ENCODE measurements at regions not wholly inside any gene's neighbourhood (a gene's known extent, or its start where the extent isn't known, plus 50 kb on each side); places are given as distances from the start of the nearest gene placed in this dataset.

GRCh38 chr2:121084130-121084680 lies 200.8 kb downstream of the TFCP2L1 start:
- DNase-seq (ENCODE audit: extremely low read depth, low read depth): no peak

GRCh38 chr2:121085801-121086200 lies 199.2 kb downstream of the TFCP2L1 start:
- DNase-seq (ENCODE audit: extremely low read depth, low read depth): no peak

- no peak for DNase-seq (ENCODE audit: extremely low read depth, low read depth)
Observed at GRCh38 chr2:121086450-121086849, 198.6 kb downstream of the TFCP2L1 start.

- DNase-seq (ENCODE audit: extremely low read depth, low read depth): no peak
Observed at GRCh38 chr2:121087117-121087516, 197.9 kb downstream of the TFCP2L1 start.

GRCh38 chr2:121088251-121089165 lies 196.5 kb downstream of the TFCP2L1 start:
- no peak for DNase-seq (ENCODE audit: extremely low read depth, low read depth)

- no peak for DNase-seq (ENCODE audit: extremely low read depth, low read depth)
Observed at GRCh38 chr2:121089166-121089510, 195.9 kb downstream of the TFCP2L1 start.

GRCh38 chr2:121090088-121090715 lies 194.8 kb downstream of the TFCP2L1 start:
- DNase-seq (ENCODE audit: extremely low read depth, low read depth): no peak

- DNase-seq (ENCODE audit: extremely low read depth, low read depth): no peak
Observed at GRCh38 chr2:121092095-121092494, 192.9 kb downstream of the TFCP2L1 start.

- no peak for DNase-seq (ENCODE audit: extremely low read depth, low read depth)
Observed at GRCh38 chr2:121093692-121094091, 191.3 kb downstream of the TFCP2L1 start.

GRCh38 chr2:121094101-121094500 lies 190.9 kb downstream of the TFCP2L1 start:
- DNase-seq (ENCODE audit: extremely low read depth, low read depth): no peak

GRCh38 chr2:121094845-121095244 lies 190.2 kb downstream of the TFCP2L1 start:
- DNase-seq (ENCODE audit: extremely low read depth, low read depth): no peak

GRCh38 chr2:121095257-121096080 lies 189.5 kb downstream of the TFCP2L1 start:
- DNase-seq (ENCODE audit: extremely low read depth, low read depth): peak; percentile 45

GRCh38 chr2:121096611-121097010 lies 188.4 kb downstream of the TFCP2L1 start:
- DNase-seq (ENCODE audit: extremely low read depth, low read depth): no peak

- no peak for DNase-seq (ENCODE audit: extremely low read depth, low read depth)
Observed at GRCh38 chr2:121098556-121098955, 186.4 kb downstream of the TFCP2L1 start.

- DNase-seq (ENCODE audit: extremely low read depth, low read depth): peak; percentile 35
Observed at GRCh38 chr2:121099329-121100290, 185.4 kb downstream of the TFCP2L1 start.

GRCh38 chr2:121101093-121101715 lies 183.8 kb downstream of the TFCP2L1 start:
- DNase-seq (ENCODE audit: extremely low read depth, low read depth): no peak

- no peak for DNase-seq (ENCODE audit: extremely low read depth, low read depth)
Observed at GRCh38 chr2:121102941-121103340, 182.1 kb downstream of the TFCP2L1 start.

GRCh38 chr2:121103960-121104359 lies 181.0 kb downstream of the TFCP2L1 start:
- no peak for DNase-seq (ENCODE audit: extremely low read depth, low read depth)

GRCh38 chr2:121104721-121105141 lies 180.3 kb downstream of the TFCP2L1 start:
- DNase-seq (ENCODE audit: extremely low read depth, low read depth): no peak
